ENCODE measurements at regions not wholly inside any gene's neighbourhood (a gene's known extent, or its start where the extent isn't known, plus 50 kb on each side); places are given as distances from the start of the nearest gene placed in this dataset.
"Not testable (repeated sequence)": the region's sequence is repeated elsewhere in the genome, so short reads cannot be mapped to it uniquely, and the experiment has no call there.

DNA sequence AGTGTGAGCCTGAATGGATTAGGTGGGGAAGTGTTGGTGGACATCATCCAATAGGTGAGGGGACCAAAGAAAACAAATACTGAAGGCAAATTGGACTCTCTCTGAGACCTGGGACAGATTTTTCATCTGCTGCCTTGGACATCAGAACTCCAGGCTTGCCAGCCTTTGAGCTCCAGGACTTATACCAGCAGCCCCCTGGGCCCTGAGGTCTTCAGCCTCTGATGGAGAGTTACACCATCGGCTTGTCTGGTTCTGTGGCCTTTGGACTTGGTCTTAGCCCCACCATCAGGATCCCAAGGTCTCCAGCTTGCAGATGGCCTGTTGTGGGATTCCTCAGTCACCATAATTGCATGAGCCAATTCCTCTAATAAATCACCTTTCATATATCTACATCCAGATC lies 80.8 kb upstream of the SLC8A3 start:
- H3K4me3 ChIP-seq (ENCODE audit: low read length): no peak overlapping the region
- DNase-seq (ENCODE audit: low read depth): no peak
- TF ChIP-seq, protein P1, sequence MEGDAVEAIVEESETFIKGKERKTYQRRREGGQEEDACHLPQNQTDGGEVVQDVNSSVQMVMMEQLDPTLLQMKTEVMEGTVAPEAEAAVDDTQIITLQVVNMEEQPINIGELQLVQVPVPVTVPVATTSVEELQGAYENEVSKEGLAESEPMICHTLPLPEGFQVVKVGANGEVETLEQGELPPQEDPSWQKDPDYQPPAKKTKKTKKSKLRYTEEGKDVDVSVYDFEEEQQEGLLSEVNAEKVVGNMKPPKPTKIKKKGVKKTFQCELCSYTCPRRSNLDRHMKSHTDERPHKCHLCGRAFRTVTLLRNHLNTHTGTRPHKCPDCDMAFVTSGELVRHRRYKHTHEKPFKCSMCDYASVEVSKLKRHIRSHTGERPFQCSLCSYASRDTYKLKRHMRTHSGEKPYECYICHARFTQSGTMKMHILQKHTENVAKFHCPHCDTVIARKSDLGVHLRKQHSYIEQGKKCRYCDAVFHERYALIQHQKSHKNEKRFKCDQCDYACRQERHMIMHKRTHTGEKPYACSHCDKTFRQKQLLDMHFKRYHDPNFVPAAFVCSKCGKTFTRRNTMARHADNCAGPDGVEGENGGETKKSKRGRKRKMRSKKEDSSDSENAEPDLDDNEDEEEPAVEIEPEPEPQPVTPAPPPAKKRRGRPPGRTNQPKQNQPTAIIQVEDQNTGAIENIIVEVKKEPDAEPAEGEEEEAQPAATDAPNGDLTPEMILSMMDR (conservative IDR thresholded peaks at IDR 0.05; ENCODE audit: low read length): no peak

DNA sequence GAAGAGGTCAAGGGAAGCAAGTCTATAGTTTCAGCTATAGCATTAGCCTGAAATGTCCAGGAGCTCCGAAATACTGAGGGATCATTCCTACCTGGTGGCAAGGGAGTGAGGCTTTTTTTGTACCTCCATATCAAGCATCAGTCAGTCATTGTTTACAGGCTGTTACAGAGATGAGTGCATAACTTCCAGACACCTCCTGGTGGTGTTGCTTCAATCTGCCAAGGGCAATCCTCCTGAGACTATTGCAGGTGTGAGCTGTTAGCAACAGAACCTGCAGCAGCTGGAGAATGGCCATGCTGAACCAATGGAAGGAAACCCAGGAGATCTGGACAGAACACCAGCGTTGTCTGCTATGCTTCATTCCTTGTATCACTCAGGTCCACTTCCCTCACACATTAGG lies 80.0 kb upstream of the SLC8A3 start:
- DNase-seq (ENCODE audit: low read depth): no peak
- H3K4me3 ChIP-seq (ENCODE audit: low read length): no peak overlapping the region
- TF ChIP-seq, protein P1 (conservative IDR thresholded peaks at IDR 0.05; ENCODE audit: low read length): no peak

DNA sequence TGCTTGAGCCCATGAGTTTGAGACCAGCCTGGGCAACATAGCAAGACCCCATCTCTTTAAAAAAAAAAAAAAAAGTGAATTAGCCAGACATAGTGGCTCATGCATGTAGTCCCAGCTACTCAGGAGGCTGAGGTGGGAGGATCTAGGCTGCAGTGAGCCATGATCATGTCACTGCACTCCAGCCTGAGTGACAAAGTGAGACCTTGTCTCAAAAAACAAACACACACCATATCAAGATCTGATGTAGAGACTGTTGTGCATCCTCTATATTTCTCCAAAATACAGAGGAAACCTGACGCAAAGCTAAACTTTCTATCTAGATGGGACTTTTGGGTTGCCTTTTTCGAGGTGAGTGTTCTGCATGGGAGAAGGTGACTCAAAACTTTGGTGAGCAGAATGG lies 77.4 kb upstream of the SLC8A3 start:
- no peak overlapping the region for H3K4me3 ChIP-seq (ENCODE audit: low read length)
- DNase-seq (ENCODE audit: low read depth): no peak
- TF ChIP-seq, protein P1 (conservative IDR thresholded peaks at IDR 0.05; ENCODE audit: low read length): no peak

DNA sequence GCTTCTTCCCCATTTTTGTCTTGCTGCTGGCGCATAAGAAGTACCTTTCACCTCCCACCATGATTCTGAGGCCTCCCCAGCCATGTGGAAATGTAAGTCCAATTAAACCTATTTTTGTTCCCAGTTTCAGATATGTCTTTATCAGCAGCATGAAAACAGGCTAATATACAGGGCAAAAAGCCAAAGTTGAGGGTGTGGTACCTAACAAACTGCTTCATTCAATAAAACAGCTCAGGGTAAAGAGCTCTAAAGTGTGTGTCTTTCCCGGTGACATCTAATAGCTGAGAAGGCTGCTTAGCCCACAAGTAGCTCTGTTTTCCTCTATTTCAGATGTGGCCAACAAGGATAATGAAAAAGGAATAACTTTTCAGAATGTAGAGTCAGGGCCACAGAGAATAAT lies 76.7 kb upstream of the SLC8A3 start:
- TF ChIP-seq, protein P1 (conservative IDR thresholded peaks at IDR 0.05; ENCODE audit: low read length): no peak
- H3K4me3 ChIP-seq (ENCODE audit: low read length): no peak overlapping the region
- no peak for DNase-seq (ENCODE audit: low read depth)

DNA sequence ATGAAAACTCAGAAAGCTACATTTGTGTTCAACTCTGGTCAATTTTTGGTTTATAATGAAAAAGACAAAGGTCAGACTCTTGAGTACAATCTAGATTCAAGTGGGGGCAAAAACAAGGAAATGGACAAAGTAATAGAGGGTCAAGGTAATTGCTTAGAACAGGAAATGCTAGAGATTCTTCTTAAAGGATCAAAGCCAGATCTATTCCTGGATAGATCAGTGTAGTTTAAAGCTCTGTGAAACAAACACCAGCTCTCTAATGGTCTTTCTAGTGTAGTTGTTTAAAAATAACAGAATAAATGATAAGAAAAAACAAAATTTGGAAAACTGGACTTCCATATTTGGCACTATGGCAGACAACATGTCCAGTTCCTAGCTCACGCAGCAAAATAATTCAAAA lies 70.7 kb upstream of the SLC8A3 start:
- DNase-seq (ENCODE audit: low read depth): no peak
- no peak overlapping the region for H3K4me3 ChIP-seq (ENCODE audit: low read length)
- TF ChIP-seq, protein P1 (conservative IDR thresholded peaks at IDR 0.05; ENCODE audit: low read length): no peak

DNA sequence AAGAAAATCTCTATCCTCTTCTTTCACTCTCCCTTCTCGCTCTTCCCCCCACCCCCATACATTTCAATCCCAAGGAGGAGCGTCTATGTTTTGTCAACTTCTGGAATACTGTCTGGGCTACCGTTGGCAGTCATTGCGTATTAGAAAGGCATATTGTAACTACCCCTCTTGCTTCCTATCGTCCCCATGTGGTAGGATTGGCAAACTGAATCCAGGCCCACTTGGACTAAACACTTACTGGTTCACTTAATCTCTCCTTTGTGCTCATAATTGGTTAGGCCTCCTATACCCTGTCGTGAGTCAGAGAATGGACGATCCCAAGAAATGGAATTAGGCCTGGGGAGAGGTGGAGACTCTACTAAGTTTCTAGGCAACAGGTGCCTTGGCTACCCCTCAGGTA lies 68.8 kb upstream of the SLC8A3 start:
- TF ChIP-seq, protein P1 (conservative IDR thresholded peaks at IDR 0.05; ENCODE audit: low read length): peak; percentile 10; the same call in 1 of the 2 replicates
- no peak for DNase-seq (ENCODE audit: low read depth)
- H3K4me3 ChIP-seq (ENCODE audit: low read length): no peak overlapping the region

DNA sequence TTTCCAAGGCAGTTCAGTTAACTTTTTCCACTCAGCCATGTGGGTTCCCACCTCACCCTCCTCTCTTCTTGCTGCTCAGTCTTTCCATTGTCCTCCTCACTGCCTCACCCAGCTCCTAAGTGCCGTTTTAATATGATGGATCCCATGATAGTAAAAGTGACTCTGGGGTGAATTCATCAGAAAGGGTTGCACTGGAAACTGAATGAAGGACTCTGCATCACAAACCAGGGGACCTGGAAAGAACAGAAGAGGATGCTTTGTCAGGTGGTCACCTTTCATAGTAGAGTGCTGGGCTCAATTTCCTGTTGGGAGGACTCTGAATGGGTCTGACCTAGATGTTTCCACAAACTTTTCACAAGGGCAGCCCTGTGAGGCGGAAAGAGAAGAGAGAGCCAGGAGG lies 67.8 kb upstream of the SLC8A3 start:
- no peak overlapping the region for H3K4me3 ChIP-seq (ENCODE audit: low read length)
- TF ChIP-seq, protein P1 (conservative IDR thresholded peaks at IDR 0.05; ENCODE audit: low read length): no peak
- no peak for DNase-seq (ENCODE audit: low read depth)

DNA sequence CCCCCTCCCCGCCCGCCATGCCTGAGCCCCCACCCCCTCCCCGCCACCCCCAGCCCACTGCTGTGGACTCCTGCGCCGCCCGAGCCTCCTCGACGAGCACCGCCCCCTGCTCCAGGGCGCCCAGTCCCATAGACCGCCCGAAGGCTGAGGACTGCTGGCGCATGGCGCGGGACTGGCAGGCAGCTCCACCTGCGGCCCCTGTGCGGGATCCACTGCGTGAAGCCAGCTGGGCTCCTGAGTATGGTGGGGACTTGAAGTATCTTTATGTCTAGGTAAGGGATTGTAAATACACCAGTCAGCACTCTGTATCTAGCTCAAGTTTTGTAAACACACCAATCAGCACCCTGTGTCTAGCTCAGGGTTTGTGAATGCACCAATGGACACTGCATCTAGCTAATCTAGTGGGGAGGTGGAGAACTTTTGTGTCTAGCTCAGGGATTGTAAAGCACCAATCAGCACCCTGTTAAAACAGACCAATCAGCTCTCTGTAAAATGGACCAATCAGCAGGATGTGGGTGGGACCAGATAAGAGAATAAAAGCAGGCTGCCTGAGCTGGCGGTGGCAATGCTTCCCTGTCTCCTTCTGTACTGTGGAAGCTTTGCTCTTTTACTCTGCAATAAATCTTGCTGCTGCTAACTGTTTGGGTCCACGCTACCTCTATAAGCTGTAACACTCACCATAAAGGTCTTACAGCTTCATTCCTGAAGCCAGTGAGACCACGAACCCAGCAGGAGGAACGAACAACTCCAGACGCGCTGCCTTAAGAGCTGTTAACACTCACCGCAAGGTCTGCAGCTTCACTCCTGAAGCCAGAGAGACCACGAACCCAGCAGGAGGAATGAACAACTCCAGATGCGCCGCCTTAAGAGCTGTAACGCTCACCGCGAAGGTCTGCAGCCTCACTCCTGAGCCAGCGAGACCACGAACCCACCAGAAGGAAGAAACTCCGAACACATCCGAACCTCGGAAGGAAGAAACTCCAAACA lies 66.6 kb upstream of the SLC8A3 start:
- not testable (repeated sequence) for DNase-seq (ENCODE audit: low read depth); H3K4me3 ChIP-seq (ENCODE audit: low read length)

Measured in AG10803 (cell line).